H7 (cell line): ENCODE measurements at regions not wholly inside any gene's neighbourhood (a gene's known extent, or its start where the extent isn't known, plus 50 kb on each side); places are given as distances from the start of the nearest gene placed in this dataset.

Experiments
- DNase-seq: peaks from one replicate; pipeline ENCODE4 v3.0.0; 2012
- H3K27me3 ChIP-seq: 2 replicates; pipeline ENCODE4 v1.6.0; 2011; ENCODE audit warnings: mild to moderate bottlenecking, low read length; ENCODE audit not compliant: control insufficient read depth, insufficient read depth
- H3K36me3 ChIP-seq: replicated peaks from 2 replicates; pipeline ENCODE4 v1.5.1; 2011; ENCODE audit warnings: low read length; ENCODE audit not compliant: control insufficient read depth, insufficient read depth
- H3K4me3 ChIP-seq: 2 replicates; pipeline ENCODE4 v1.5.1; 2011; ENCODE audit warnings: low read depth, mild to moderate bottlenecking, control low read depth, low read length, moderate library complexity; ENCODE audit not compliant: insufficient read depth

- Histone ChIP-seq H3K4me3 (no peak overlapping the region), H3K27me3 (no peaks in the 10 kb centered on the region), H3K36me3 (no peaks in the 10 kb centered on the region)
- no peak for DNase-seq
Observed at GRCh38 chr4:135244696-135245095, 1043.1 kb upstream of the PABPC4L start.

- DNase-seq, result no peak
- Histone ChIP-seq H3K4me3 (no peak overlapping the region), H3K36me3 (no peaks in the 10 kb centered on the region), H3K27me3 (no peaks in the 10 kb centered on the region)
Observed at GRCh38 chr4:135244056-135244455, 1042.5 kb upstream of the PABPC4L start.

GRCh38 chr4:135240796-135241195, 1039.2 kb upstream of the PABPC4L start:
- DNase-seq, result no peak
- Histone ChIP-seq H3K4me3 (no peak overlapping the region), H3K27me3 (no peaks in the 10 kb centered on the region), H3K36me3 (no peaks in the 10 kb centered on the region)

- Histone ChIP-seq H3K4me3 (no peak overlapping the region), H3K36me3 (no peaks in the 10 kb centered on the region), H3K27me3 (no peaks in the 10 kb centered on the region)
- no peak for DNase-seq
Observed at GRCh38 chr4:135239964-135240363, 1038.4 kb upstream of the PABPC4L start.

GRCh38 chr4:135238940-135239339, 1037.4 kb upstream of the PABPC4L start:
- H3K27me3 ChIP-seq, result no peaks in the 10 kb centered on the region
- DNase-seq, result no peak

GRCh38 chr4:135236048-135236447, 1034.5 kb upstream of the PABPC4L start:
- H3K27me3 ChIP-seq, result no peaks in the 10 kb centered on the region
- no peak overlapping the region for H3K4me3 ChIP-seq
- no peaks in the 10 kb centered on the region for H3K36me3 ChIP-seq
- DNase-seq, result no peak

More at GRCh38 chr4:135238940-135239339, 1037.4 kb upstream of the PABPC4L start:
- H3K4me3 ChIP-seq, result no peak overlapping the region
- H3K36me3 ChIP-seq, result no peaks in the 10 kb centered on the region

GRCh38 chr4:135227842-135228241, 1026.3 kb upstream of the PABPC4L start:
- no peak overlapping the region for H3K4me3 ChIP-seq
- no peaks in the 10 kb centered on the region for H3K36me3 ChIP-seq
- no peaks in the 10 kb centered on the region for H3K27me3 ChIP-seq
- no peak for DNase-seq

- H3K36me3 ChIP-seq, result no peaks in the 10 kb centered on the region
- no peaks in the 10 kb centered on the region for H3K27me3 ChIP-seq
- no peak overlapping the region for H3K4me3 ChIP-seq
- DNase-seq, result no peak
Observed at GRCh38 chr4:135225551-135225950, 1024.0 kb upstream of the PABPC4L start.

- Histone ChIP-seq H3K36me3 (no peaks in the 10 kb centered on the region), H3K27me3 (no peaks in the 10 kb centered on the region), H3K4me3 (no peak overlapping the region)
- DNase-seq, result no peak
Observed at GRCh38 chr4:135210341-135210740, 1008.8 kb upstream of the PABPC4L start.

- Histone ChIP-seq H3K27me3 (no peaks in the 10 kb centered on the region), H3K36me3 (no peaks in the 10 kb centered on the region), H3K4me3 (no peak overlapping the region)
- no peak for DNase-seq
Observed at GRCh38 chr4:135207531-135207930, 1005.9 kb upstream of the PABPC4L start.

GRCh38 chr4:135204311-135204710, 1002.7 kb upstream of the PABPC4L start:
- Histone ChIP-seq H3K36me3 (no peaks in the 10 kb centered on the region), H3K27me3 (no peaks in the 10 kb centered on the region), H3K4me3 (no peak overlapping the region)
- DNase-seq, result no peak

GRCh38 chr4:135201081-135201480, 999.5 kb upstream of the PABPC4L start:
- no peak overlapping the region for H3K4me3 ChIP-seq
- no peak for DNase-seq
- no peaks in the 10 kb centered on the region for H3K36me3 ChIP-seq
- H3K27me3 ChIP-seq, result no peaks in the 10 kb centered on the region

- H3K27me3 ChIP-seq, result no peaks in the 10 kb centered on the region
- DNase-seq, result no peak
- H3K4me3 ChIP-seq, result no peak overlapping the region
- H3K36me3 ChIP-seq, result no peaks in the 10 kb centered on the region
Observed at GRCh38 chr4:135197641-135198040, 996.1 kb upstream of the PABPC4L start.

GRCh38 chr4:135194477-135194876, 992.9 kb upstream of the PABPC4L start:
- Histone ChIP-seq H3K4me3 (no peak overlapping the region), H3K36me3 (no peaks in the 10 kb centered on the region), H3K27me3 (no peaks in the 10 kb centered on the region)
- no peak for DNase-seq

GRCh38 chr4:135192751-135193535, 991.4 kb upstream of the PABPC4L start:
- H3K27me3 ChIP-seq, result no peaks in the 10 kb centered on the region
- H3K4me3 ChIP-seq, result no peak overlapping the region
- DNase-seq, result no peak
- no peaks in the 10 kb centered on the region for H3K36me3 ChIP-seq

- no peak for DNase-seq
- Histone ChIP-seq H3K4me3 (no peak overlapping the region), H3K36me3 (no peaks in the 10 kb centered on the region), H3K27me3 (no peaks in the 10 kb centered on the region)
Observed at GRCh38 chr4:135191596-135191995, 990.0 kb upstream of the PABPC4L start.
